T-helper 9 cell (primary cell): ENCODE measurements at regions not wholly inside any gene's neighbourhood (a gene's known extent, or its start where the extent isn't known, plus 50 kb on each side); places are given as distances from the start of the nearest gene placed in this dataset.
"Not testable (repeated sequence)": the region's sequence is repeated elsewhere in the genome, so short reads cannot be mapped to it uniquely, and the experiment has no call there.

Experiments used
- DNase-seq: peaks from one replicate; pipeline ENCODE4 v3.0.0-alpha.2; 2020

- no peak for DNase-seq
These were observed 456.3 kb upstream of the MYT1L start for GRCh38 chr2:2787301-2787907.

- DNase-seq = no peak
These were observed 450.9 kb upstream of the MYT1L start for GRCh38 chr2:2782007-2782406.

- no peak for DNase-seq
These were observed 448.7 kb upstream of the MYT1L start for GRCh38 chr2:2779727-2780126.

- DNase-seq = no peak
These were observed 446.8 kb upstream of the MYT1L start for GRCh38 chr2:2777876-2778275.

- DNase-seq = no peak
These were observed 446.1 kb upstream of the MYT1L start for GRCh38 chr2:2777213-2777612.

- DNase-seq = no peak
These were observed 443.9 kb upstream of the MYT1L start for GRCh38 chr2:2775018-2775417.

GRCh38 chr2:2773692-2774091 lies 442.6 kb upstream of the MYT1L start:
- no peak for DNase-seq

- not testable (repeated sequence) for DNase-seq
These were observed 442.0 kb upstream of the MYT1L start for GRCh38 chr2:2773080-2773479.

GRCh38 chr2:2771721-2772411 lies 440.8 kb upstream of the MYT1L start:
- DNase-seq = no peak

- DNase-seq = no peak
These were observed 438.7 kb upstream of the MYT1L start for GRCh38 chr2:2769481-2770431.

GRCh38 chr2:2768476-2768875 lies 437.4 kb upstream of the MYT1L start:
- DNase-seq = no peak

GRCh38 chr2:2767837-2768236 lies 436.8 kb upstream of the MYT1L start:
- DNase-seq = no peak

GRCh38 chr2:2765839-2766495 lies 434.9 kb upstream of the MYT1L start:
- no peak for DNase-seq

GRCh38 chr2:2765176-2765800 lies 434.2 kb upstream of the MYT1L start:
- DNase-seq = no peak

- no peak for DNase-seq
These were observed 433.7 kb upstream of the MYT1L start for GRCh38 chr2:2764739-2765138.

GRCh38 chr2:2764001-2764355 lies 432.9 kb upstream of the MYT1L start:
- no peak for DNase-seq

GRCh38 chr2:2763351-2764000 lies 432.4 kb upstream of the MYT1L start:
- DNase-seq = no peak

GRCh38 chr2:2762913-2763312 lies 431.8 kb upstream of the MYT1L start:
- DNase-seq = no peak

GRCh38 chr2:2762166-2762908 lies 431.3 kb upstream of the MYT1L start:
- no peak for DNase-seq

GRCh38 chr2:2758793-2759367 lies 427.8 kb upstream of the MYT1L start:
- DNase-seq = no peak

GRCh38 chr2:2757764-2758163 lies 426.7 kb upstream of the MYT1L start:
- no peak for DNase-seq
